T-helper 1 cell (primary cell): ENCODE measurements at regions not wholly inside any gene's neighbourhood (a gene's known extent, or its start where the extent isn't known, plus 50 kb on each side); places are given as distances from the start of the nearest gene placed in this dataset.
"Not testable (repeated sequence)": the region's sequence is repeated elsewhere in the genome, so short reads cannot be mapped to it uniquely, and the experiment has no call there.

ENCODE experiments used
- DNase-seq, 5 donors: peaks; one replicate each; pipeline ENCODE4 v3.0.0-alpha.2; 2012 to 2020

DNA sequence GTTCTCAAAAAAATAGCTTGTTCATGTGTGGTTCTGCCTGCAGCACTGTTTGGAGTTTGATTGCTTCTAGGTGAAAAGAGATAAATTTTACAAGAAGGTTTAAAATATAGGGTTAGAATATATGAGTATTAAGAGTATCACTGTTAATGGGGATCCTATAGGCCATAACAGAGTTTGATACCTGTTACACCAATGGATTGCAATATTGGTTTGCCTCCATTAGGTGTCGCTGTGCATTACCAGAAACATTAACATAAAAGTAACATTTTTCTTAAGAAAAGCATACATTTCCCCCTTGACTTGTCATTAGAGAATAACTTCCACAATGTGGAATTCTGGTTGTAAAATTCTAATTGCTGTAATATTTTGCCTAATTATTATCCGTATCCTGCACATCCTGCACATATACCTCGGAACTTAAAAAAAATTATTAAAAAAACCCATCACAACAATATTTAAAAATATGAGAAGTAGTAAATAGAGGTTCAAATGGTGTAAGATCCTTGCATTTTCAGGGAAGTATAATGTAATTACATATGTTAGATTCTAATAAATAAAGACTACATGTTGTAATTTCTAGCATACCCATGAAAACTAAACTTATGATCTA lies 63.0 kb downstream of the CYP4A11 start:
- DNase-seq: peak in 1 of 5 donors; percentile 10

DNA sequence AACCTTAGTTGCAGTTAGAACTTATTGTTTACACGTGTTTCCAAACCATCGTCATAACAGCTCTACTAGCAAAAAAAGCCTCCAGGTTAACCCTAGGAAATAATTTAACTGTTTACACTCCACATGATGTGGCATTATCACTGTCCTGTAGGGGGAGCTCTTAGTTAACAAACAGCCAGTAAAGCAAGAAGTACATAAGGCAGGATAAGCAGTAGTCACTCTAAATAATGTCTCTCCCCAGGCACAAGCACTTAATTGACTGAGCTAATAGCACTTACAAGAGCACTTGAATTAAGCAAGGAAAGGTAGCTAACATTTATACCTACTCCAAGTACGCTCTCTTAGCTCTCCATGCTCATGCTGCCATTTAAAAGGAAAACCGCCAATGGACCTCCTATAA lies 65.2 kb downstream of the CYP4A11 start:
- not testable (repeated sequence) for DNase-seq
